KMS-11 (cell line): ENCODE measurements at regions not wholly inside any gene's neighbourhood (a gene's known extent, or its start where the extent isn't known, plus 50 kb on each side); places are given as distances from the start of the nearest gene placed in this dataset.

Experiments used
- H2AFZ ChIP-seq: fragments of 200-600 bp; sonication (generic); 2 replicates; pipeline ENCODE4 v1.6.1; 2016; ENCODE audit warnings: antibody characterized with exemption, mixed run types, low read depth
- H3K27ac ChIP-seq: fragments of 200-600 bp; sonication (generic); 2 replicates; pipeline ENCODE4 v1.6.1; 2016; ENCODE audit warnings: mild to moderate bottlenecking, mixed run types
- H3K27me3 ChIP-seq: fragments of 200-600 bp; sonication (generic); 2 replicates; pipeline ENCODE4 v1.6.1; 2017; ENCODE audit warnings: mild to moderate bottlenecking, low read depth, mixed run types, moderate library complexity; ENCODE audit not compliant: insufficient read depth
- H3K36me3 ChIP-seq: fragments of 200-600 bp; sonication (generic); 2 replicates; pipeline ENCODE4 v1.6.1; 2017; ENCODE audit warnings: mild to moderate bottlenecking, mixed run types; ENCODE audit not compliant: insufficient read depth
- H3K4me1 ChIP-seq: fragments of 200-600 bp; sonication (generic); 2 replicates; pipeline ENCODE4 v1.6.1; 2016; ENCODE audit warnings: mild to moderate bottlenecking, low read depth, mixed run types; ENCODE audit not compliant: poor library complexity, severe bottlenecking
- H3K4me2 ChIP-seq: fragments of 200-600 bp; sonication (generic); 2 replicates; pipeline ENCODE4 v1.7.0; 2016; ENCODE audit warnings: mild to moderate bottlenecking, mixed run types
- H3K4me3 ChIP-seq: fragments of 200-600 bp; sonication (generic); IDR thresholded peaks from 2 replicates; pipeline ENCODE4 v1.6.1; 2017; ENCODE audit warnings: low read depth, low read length, mixed read lengths; ENCODE audit not compliant: insufficient read depth
- H3K79me2 ChIP-seq: fragments of 200-600 bp; sonication (generic); 2 replicates; pipeline ENCODE4 v1.6.1; 2016; ENCODE audit warnings: low read depth, mixed run types; ENCODE audit not compliant: insufficient read depth
- H3K9ac ChIP-seq: fragments of 200-600 bp; sonication (generic); 2 replicates; pipeline ENCODE4 v1.6.1; 2016; ENCODE audit warnings: mild to moderate bottlenecking, mixed run types
- H4K20me1 ChIP-seq: fragments of 200-600 bp; sonication (generic); 2 replicates; pipeline ENCODE4 v1.6.1; 2016; ENCODE audit warnings: mild to moderate bottlenecking, mixed run types; ENCODE audit not compliant: insufficient read depth
- TF ChIP-seq, protein P1 (sequence below): fragments of 200-600 bp; sonication (generic); conservative IDR thresholded peaks from 2 replicates; pipeline ENCODE4 v1.6.1; 2017; ENCODE audit warnings: low read depth, mild to moderate bottlenecking, antibody characterized with exemption, low read length, moderate library complexity, mixed read lengths

DNA sequence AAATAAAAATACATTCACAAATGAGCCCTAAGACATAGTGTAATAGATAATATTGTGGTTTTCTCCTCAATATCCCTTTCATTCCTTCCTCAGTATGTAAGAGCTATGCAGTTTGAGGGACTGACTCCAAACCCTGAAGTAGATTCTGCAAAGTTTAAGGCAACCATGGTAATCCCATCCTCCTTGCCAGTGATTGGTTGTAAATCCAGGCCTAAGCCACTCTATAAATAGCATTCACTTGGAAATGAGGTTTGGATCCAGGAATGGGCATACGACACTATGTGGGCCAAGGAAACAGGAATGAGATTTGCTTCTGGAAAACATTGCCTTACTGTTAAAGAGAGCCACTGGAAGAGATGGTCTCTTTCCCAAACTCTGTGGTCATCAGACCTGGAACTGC, 468.7 kb upstream of the SOX5 start:
- Histone ChIP-seq H3K9ac (no peak overlapping the region), H3K4me2 (no peak overlapping the region), H4K20me1 (no peaks in the 10 kb centered on the region), H3K36me3 (no peaks in the 10 kb centered on the region), H3K27me3 (no peaks in the 10 kb centered on the region), H3K79me2 (no peaks in the 10 kb centered on the region), H3K4me3 (no peak overlapping the region), H2AFZ (no peak overlapping the region), H3K27ac (no peak overlapping the region), H3K4me1 (no peaks in the 10 kb centered on the region)
- TF ChIP-seq, protein P1, sequence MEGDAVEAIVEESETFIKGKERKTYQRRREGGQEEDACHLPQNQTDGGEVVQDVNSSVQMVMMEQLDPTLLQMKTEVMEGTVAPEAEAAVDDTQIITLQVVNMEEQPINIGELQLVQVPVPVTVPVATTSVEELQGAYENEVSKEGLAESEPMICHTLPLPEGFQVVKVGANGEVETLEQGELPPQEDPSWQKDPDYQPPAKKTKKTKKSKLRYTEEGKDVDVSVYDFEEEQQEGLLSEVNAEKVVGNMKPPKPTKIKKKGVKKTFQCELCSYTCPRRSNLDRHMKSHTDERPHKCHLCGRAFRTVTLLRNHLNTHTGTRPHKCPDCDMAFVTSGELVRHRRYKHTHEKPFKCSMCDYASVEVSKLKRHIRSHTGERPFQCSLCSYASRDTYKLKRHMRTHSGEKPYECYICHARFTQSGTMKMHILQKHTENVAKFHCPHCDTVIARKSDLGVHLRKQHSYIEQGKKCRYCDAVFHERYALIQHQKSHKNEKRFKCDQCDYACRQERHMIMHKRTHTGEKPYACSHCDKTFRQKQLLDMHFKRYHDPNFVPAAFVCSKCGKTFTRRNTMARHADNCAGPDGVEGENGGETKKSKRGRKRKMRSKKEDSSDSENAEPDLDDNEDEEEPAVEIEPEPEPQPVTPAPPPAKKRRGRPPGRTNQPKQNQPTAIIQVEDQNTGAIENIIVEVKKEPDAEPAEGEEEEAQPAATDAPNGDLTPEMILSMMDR = no peak

DNA sequence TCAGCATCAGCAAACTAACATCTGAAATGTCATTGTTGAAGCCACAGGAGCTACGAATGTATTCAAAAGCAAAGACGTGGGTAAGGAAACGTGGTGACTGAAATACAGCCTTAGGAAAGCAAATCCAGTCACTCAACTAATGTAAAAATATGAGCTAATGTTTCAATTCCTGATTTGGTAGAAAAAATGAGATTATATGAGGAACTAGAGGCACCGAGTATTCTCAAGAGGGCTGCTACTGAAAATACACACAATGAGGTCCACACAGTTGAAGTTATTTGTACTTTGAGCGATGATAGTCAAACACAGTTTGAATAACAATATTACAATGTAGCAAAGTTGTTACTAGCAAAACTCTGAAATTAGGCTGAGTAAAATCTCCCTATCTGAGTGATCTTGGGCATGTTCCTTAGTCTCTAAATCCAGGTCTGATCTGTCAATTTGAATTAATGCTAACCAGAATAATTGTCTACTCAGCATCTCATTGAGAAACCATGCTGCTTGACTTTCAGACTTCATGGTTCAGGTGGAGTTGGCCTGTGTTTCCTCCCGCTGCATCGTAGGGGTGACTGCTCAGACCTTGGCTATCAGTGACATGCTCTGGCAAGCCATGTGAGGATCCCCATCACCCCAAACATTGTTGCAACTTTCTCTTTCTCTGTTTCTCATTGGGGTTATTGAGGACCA, 467.1 kb upstream of the SOX5 start:
- Histone ChIP-seq H2AFZ (no peak overlapping the region), H3K27ac (no peak overlapping the region)
- TF ChIP-seq, protein P1 = no peak

GRCh38 chr12:24415934-24416333, 466.5 kb upstream of the SOX5 start:
- no peaks in the 10 kb centered on the region for H4K20me1 ChIP-seq
- no peaks in the 10 kb centered on the region for H3K36me3 ChIP-seq
- H3K27ac ChIP-seq = no peak overlapping the region
- H3K9ac ChIP-seq = no peak overlapping the region
- H3K27me3 ChIP-seq = no peaks in the 10 kb centered on the region
- no peaks in the 10 kb centered on the region for H3K4me1 ChIP-seq
- no peak overlapping the region for H2AFZ ChIP-seq
- H3K4me3 ChIP-seq = no peak overlapping the region
- H3K79me2 ChIP-seq = no peaks in the 10 kb centered on the region
- no peak overlapping the region for H3K4me2 ChIP-seq
- TF ChIP-seq, protein P1 = no peak

More for the DNA sequence above, 467.1 kb upstream of the SOX5 start:
- Histone ChIP-seq H3K4me3 (no peak overlapping the region), H3K4me2 (no peak overlapping the region), H3K79me2 (no peaks in the 10 kb centered on the region), H3K4me1 (no peaks in the 10 kb centered on the region), H3K27me3 (no peaks in the 10 kb centered on the region), H3K36me3 (no peaks in the 10 kb centered on the region), H4K20me1 (no peaks in the 10 kb centered on the region), H3K9ac (no peak overlapping the region)

DNA sequence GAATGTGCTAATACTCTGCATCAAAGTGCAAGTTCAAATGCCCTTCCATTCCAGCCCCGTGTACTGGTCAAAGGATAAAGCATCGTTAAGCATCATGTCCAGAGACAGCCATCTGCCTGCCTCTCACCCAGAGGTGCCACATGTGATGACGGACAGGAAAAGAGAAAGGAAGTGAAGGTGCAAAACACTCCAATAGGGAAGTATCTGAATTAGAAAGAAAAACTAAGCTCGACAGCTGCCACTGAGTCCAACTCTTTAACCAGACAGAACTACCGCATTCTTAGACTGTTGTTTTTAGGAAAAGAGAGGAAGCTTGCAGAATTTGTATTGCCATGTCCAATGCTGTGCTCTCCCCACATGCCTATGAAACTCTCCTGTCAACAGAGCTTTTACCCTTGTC, 465.0 kb upstream of the SOX5 start:
- no peak overlapping the region for H2AFZ ChIP-seq

More for the DNA sequence above, 465.0 kb upstream of the SOX5 start:
- no peaks in the 10 kb centered on the region for H3K27me3 ChIP-seq
- no peaks in the 10 kb centered on the region for H4K20me1 ChIP-seq
- no peaks in the 10 kb centered on the region for H3K4me1 ChIP-seq
- no peak overlapping the region for H3K27ac ChIP-seq
- no peak overlapping the region for H3K4me3 ChIP-seq
- no peak overlapping the region for H3K4me2 ChIP-seq
- no peak overlapping the region for H3K9ac ChIP-seq
- TF ChIP-seq, protein P1 = no peak
- no peaks in the 10 kb centered on the region for H3K36me3 ChIP-seq
- H3K79me2 ChIP-seq = no peaks in the 10 kb centered on the region
